Sigmoid colon (tissue), 4 donors: ENCODE measurements at regions not wholly inside any gene's neighbourhood (a gene's known extent, or its start where the extent isn't known, plus 50 kb on each side); places are given as distances from the start of the nearest gene placed in this dataset.

ENCODE experiments used
- POLR2A ChIP-seq, 2 donors: fragments of 450-650 bp; IDR thresholded peaks; one replicate each; pipeline ENCODE4 v1.6.1; 2016; ENCODE audit warnings: antibody characterized with exemption in 2 of 2, mild to moderate bottlenecking in 2 of 2, moderate library complexity in 2 of 2
- POLR2AphosphoS5 ChIP-seq, 4 donors: sonication (generic); formaldehyde crosslinking; IDR thresholded peaks; one replicate each; pipeline ENCODE4 v1.6.1; 2017; ENCODE audit warnings: antibody characterized with exemption in 4 of 4
- TF ChIP-seq, protein P1 (sequence below), 4 experiments: fragments of 450-650 bp in 3 of 4; fragments of 200-600 bp in 1 of 4; IDR thresholded peaks; one replicate each; pipeline ENCODE4 v1.5.1; 2016 to 2019; ENCODE audit warnings: antibody characterized with exemption in 4 of 4, mild to moderate bottlenecking in 3 of 4, moderate library complexity in 2 of 4

DNA sequence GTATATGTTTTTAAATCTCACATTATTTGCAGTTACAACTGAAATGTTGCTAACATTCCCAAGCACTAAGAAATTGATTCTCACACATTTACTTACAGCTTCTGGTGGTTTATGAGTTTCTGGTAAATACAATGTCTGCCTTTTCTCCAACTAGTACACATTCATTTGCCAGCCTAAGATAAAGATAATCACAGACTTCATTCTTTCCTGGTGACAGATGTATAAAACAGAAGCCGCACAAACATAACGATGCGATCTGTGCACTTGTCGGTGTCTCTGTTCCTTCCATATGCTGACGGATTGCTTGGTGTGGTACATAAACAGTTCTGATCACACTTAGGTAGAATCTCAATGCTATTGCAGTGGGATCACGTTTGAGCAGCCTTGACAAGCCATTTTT is 100.4 kb upstream of the DDX18 start:
- no peak for TF ChIP-seq POLR2A (IDR thresholded peaks at IDR 0.05)
- TF ChIP-seq, protein P1, sequence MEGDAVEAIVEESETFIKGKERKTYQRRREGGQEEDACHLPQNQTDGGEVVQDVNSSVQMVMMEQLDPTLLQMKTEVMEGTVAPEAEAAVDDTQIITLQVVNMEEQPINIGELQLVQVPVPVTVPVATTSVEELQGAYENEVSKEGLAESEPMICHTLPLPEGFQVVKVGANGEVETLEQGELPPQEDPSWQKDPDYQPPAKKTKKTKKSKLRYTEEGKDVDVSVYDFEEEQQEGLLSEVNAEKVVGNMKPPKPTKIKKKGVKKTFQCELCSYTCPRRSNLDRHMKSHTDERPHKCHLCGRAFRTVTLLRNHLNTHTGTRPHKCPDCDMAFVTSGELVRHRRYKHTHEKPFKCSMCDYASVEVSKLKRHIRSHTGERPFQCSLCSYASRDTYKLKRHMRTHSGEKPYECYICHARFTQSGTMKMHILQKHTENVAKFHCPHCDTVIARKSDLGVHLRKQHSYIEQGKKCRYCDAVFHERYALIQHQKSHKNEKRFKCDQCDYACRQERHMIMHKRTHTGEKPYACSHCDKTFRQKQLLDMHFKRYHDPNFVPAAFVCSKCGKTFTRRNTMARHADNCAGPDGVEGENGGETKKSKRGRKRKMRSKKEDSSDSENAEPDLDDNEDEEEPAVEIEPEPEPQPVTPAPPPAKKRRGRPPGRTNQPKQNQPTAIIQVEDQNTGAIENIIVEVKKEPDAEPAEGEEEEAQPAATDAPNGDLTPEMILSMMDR (IDR thresholded peaks at IDR 0.05) = no peak
- no peak for TF ChIP-seq POLR2AphosphoS5 (IDR thresholded peaks at IDR 0.05)
